ENCODE measurements at regions not wholly inside any gene's neighbourhood (a gene's known extent, or its start where the extent isn't known, plus 50 kb on each side); places are given as distances from the start of the nearest gene placed in this dataset.

- FAIRE-seq (no peak), ATAC-seq (no peak), DNase-seq (ENCODE audit: low read depth, low spot score) (no peak)
- H3K79me2 ChIP-seq (ENCODE audit: control insufficient read depth, insufficient read depth, low read length) = no peaks in the 10 kb centered on the region
- intact Hi-C loops (cut with micrococcal nuclease; ENCODE audit: unreplicated experiment) = no loop called here
- no peaks in the 10 kb centered on the region for H3K4me1 ChIP-seq (ENCODE audit: control insufficient read depth, insufficient read depth, low read length)
- no peaks in the 10 kb centered on the region for H3K27me3 ChIP-seq (replicated peaks in 1 of 2; ENCODE audit: control insufficient read depth in 2 of 2, insufficient read depth in 2 of 2, low read length in 1 of 2)
- RAD21 ChIA-PET (ENCODE audit: unreplicated experiment) = no interaction called here
- CTCF ChIA-PET = no interaction called here
- no peak overlapping the region for H2AFZ ChIP-seq (ENCODE audit: control insufficient read depth, low read depth, low read length)
- no peak overlapping the region for H3K4me2 ChIP-seq (ENCODE audit: control insufficient read depth, insufficient read depth)
- in situ Hi-C loops (cut with MboI) = no loop called here
- H3K9ac ChIP-seq (ENCODE audit: control insufficient read depth, insufficient read depth, low read length) = no peak overlapping the region
- no peaks in the 10 kb centered on the region for H3K9me3 ChIP-seq (replicated peaks; ENCODE audit: control insufficient read depth, insufficient read depth, low read length)
- SMC1A ChIA-PET (ENCODE audit: uncharacterized antibody, unreplicated experiment) = no interaction called here
- no peaks in the 10 kb centered on the region for H4K20me1 ChIP-seq (ENCODE audit: control insufficient read depth, insufficient read depth)
- H3K36me3 ChIP-seq (ENCODE audit: control insufficient read depth in 2 of 2, insufficient read depth in 2 of 2, low read length in 1 of 2) = no peaks in the 10 kb centered on the region
- no peak overlapping the region for H3K4me3 ChIP-seq
- WGBS (ENCODE audit: insufficient coverage, insufficient replicate concordance, low lambda C conversion rate, missing lambda C conversion rate) = 24% methylated on average over 6 of the region's 6 CpGs
- H3K27ac ChIP-seq (ENCODE audit: control insufficient read depth, insufficient read depth) = no peak overlapping the region
- POLR2A ChIA-PET = no interaction called here
- BruUV-seq (replicated peaks) = no TSS peak
- TF ChIP-seq SIX5 (IDR thresholded peaks at IDR 0.05; ENCODE audit: low read depth, low read length, severe bottlenecking) = no peak
- TF ChIP-seq BACH1 (IDR thresholded peaks at IDR 0.05; ENCODE audit: borderline replicate concordance) = no peak
- no peak for TF ChIP-seq IRF4 (IDR thresholded peaks at IDR 0.05; ENCODE audit: low read depth, low read length)
- no peak for TF ChIP-seq MYB (IDR thresholded peaks at IDR 0.05; ENCODE audit: borderline replicate concordance, low read depth, low read length)
Observed at GRCh38 chr5:67437905-67438845, 241.6 kb upstream of the CD180 start.

- H3K36me3 ChIP-seq (ENCODE audit: control insufficient read depth in 2 of 2, insufficient read depth in 2 of 2, low read length in 1 of 2) = no peaks in the 10 kb centered on the region
- H3K4me2 ChIP-seq (ENCODE audit: control insufficient read depth, insufficient read depth) = no peak overlapping the region
- H3K79me2 ChIP-seq (ENCODE audit: control insufficient read depth, insufficient read depth, low read length) = no peaks in the 10 kb centered on the region
- no peak overlapping the region for H3K9ac ChIP-seq (ENCODE audit: control insufficient read depth, insufficient read depth, low read length)
- ChIA-PET SMC1A (ENCODE audit: uncharacterized antibody, unreplicated experiment) (interaction anchor here (1.3 kb wide), 1 partner anchor 8 kb away, joined by 3 read pairs; no protein-coding TSS in a partner anchor), POLR2A (no interaction called here), RAD21 (ENCODE audit: unreplicated experiment) (no interaction called here), CTCF (no interaction called here)
- WGBS (ENCODE audit: insufficient coverage, insufficient replicate concordance, low lambda C conversion rate, missing lambda C conversion rate) = 41% methylated on average over 2 of the region's 2 CpGs
- no peak overlapping the region for H3K4me3 ChIP-seq
- intact Hi-C loops (cut with micrococcal nuclease; ENCODE audit: unreplicated experiment) (no loop called here), in situ Hi-C loops (cut with MboI) (no loop called here)
- no TSS peak for BruUV-seq (replicated peaks)
- H4K20me1 ChIP-seq (ENCODE audit: control insufficient read depth, insufficient read depth) = no peaks in the 10 kb centered on the region
- H3K4me1 ChIP-seq (ENCODE audit: control insufficient read depth, insufficient read depth, low read length) = no peaks in the 10 kb centered on the region
- no peak overlapping the region for H3K27ac ChIP-seq (ENCODE audit: control insufficient read depth, insufficient read depth)
- no peak overlapping the region for H2AFZ ChIP-seq (ENCODE audit: control insufficient read depth, low read depth, low read length)
- DNase-seq (ENCODE audit: low read depth, low spot score) (no peak), ATAC-seq (no peak), FAIRE-seq (no peak)
- no peaks in the 10 kb centered on the region for H3K9me3 ChIP-seq (replicated peaks; ENCODE audit: control insufficient read depth, insufficient read depth, low read length)
- no peaks in the 10 kb centered on the region for H3K27me3 ChIP-seq (replicated peaks in 1 of 2; ENCODE audit: control insufficient read depth in 2 of 2, insufficient read depth in 2 of 2, low read length in 1 of 2)
- TF ChIP-seq HDGF (IDR thresholded peaks at IDR 0.05) (no peak), ZNF24 (IDR thresholded peaks at IDR 0.05) (no peak), IRF5 (IDR thresholded peaks at IDR 0.05; ENCODE audit: borderline replicate concordance) (no peak), NFIC (IDR thresholded peaks at IDR 0.05; ENCODE audit: low read depth, low read length) (no peak), TCF3 (IDR thresholded peaks at IDR 0.05; ENCODE audit: borderline replicate concordance, insufficient read depth, low read depth, low read length) (no peak), NFXL1 (IDR thresholded peaks at IDR 0.05; ENCODE audit: borderline replicate concordance) (no peak), TAF1 (IDR thresholded peaks at IDR 0.05; ENCODE audit: borderline replicate concordance, low read depth, low read length) (no peak), SRF (IDR thresholded peaks at IDR 0.05; ENCODE audit: low read depth in 2 of 2, low read length in 2 of 2) (no peak), CEBPZ (IDR thresholded peaks at IDR 0.05; ENCODE audit: low read depth, low read length) (no peak)
Observed at GRCh38 chr5:67435032-67435431, 238.4 kb upstream of the CD180 start.
